Medulla oblongata (tissue), 1 donor: ENCODE measurements at regions not wholly inside any gene's neighbourhood (a gene's known extent, or its start where the extent isn't known, plus 50 kb on each side); places are given as distances from the start of the nearest gene placed in this dataset.
"Not testable (repeated sequence)": the region's sequence is repeated elsewhere in the genome, so short reads cannot be mapped to it uniquely, and the experiment has no call there.

Experiments used
- DNase-seq: peaks from one replicate; pipeline ENCODE4 v3.0.0-alpha.2; 2015; ENCODE audit errors: extremely low spot score

- DNase-seq: no peak
Measured at GRCh38 chr11:33463059-33463458, 205.9 kb downstream of the HIPK3 start.

DNA sequence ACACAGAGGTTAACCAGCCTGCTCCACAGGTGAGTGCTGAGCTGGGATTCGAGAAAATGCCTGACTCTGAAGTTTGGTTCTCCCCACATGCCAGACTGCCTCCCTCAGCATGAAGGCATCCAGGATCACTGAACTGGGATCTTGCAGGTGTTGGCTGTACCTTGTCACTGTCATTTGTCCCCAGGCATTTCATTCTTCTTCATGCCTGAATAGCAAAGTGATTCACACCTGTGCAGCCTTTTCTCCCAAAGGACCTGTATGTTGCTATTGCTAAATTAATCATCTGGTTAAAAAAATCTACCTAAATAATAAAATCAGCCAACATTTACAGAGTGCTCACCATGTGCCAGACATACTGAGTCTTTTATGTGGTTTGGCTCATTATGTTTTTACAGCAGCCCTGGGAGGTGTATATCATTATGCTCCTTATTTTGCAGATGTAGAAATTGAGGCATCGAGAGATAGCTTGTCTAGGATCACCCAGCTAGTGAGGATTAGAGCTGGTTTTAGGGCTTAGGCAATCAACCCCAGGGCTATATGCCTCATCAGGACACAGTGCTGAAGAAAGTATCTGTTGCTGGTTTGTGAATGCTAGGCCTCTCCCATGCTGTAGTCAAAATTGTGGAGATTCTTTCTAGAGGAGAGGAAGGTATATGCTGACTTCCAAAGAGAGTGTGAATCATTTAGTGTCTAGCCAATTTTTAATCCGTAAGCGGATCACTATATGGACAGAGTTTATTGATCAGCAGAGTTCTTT, 204.4 kb downstream of the HIPK3 start:
- DNase-seq: no peak

GRCh38 chr11:33457948-33458347, 200.8 kb downstream of the HIPK3 start:
- no peak for DNase-seq

DNA sequence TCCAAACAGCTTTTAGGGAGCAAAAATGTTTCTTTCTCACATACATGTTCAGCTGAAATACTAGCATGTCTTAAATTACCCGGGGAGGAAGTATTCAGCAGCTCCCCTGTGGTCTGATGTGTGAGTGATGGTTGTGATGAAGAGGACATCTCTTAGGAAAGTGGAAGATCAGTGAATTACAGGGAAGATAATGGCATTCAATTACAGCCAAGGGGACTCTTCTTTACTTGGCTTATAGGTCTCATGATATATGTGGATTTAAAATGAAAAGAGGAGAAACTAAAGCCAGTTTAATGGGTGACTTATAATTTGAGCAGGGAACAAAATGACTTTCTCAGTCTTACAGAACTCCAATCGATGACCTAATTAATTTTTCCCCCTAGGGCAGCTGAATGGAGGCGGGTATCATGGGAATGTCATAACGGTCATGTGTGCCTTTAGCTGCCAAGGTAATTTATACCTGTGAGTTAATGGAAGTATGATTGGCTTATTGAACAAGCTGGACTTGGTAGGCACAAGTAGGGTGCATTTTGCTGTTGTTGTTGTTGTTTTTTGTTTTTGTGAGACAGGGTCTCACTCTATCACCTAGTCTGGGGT, 198.8 kb downstream of the HIPK3 start:
- DNase-seq: no peak

DNA sequence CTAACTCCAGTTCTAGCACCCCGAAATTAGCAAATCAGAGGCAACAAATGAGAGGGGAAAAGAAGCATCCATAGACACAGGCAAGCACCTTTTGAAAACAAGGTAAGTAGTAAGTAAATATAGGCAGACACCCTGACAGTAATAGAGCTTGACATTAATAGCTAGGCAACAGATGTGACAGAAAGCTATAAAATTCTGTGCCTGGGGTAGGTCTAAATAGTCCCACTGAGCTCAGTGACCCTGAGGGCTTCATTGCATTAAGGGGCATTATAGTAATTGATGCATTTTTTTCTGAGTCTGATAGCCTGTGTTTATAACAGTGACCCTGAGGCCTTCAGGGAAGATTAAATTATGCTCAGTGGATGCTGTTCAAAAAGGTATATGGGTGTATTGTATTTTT, 197.1 kb downstream of the HIPK3 start:
- DNase-seq: no peak

- no peak for DNase-seq
Measured at GRCh38 chr11:33452836-33453624, 195.8 kb downstream of the HIPK3 start.

GRCh38 chr11:33451364-33451763, 194.2 kb downstream of the HIPK3 start:
- no peak for DNase-seq

- DNase-seq: no peak
Measured at GRCh38 chr11:33449798-33450197, 192.6 kb downstream of the HIPK3 start.

DNA sequence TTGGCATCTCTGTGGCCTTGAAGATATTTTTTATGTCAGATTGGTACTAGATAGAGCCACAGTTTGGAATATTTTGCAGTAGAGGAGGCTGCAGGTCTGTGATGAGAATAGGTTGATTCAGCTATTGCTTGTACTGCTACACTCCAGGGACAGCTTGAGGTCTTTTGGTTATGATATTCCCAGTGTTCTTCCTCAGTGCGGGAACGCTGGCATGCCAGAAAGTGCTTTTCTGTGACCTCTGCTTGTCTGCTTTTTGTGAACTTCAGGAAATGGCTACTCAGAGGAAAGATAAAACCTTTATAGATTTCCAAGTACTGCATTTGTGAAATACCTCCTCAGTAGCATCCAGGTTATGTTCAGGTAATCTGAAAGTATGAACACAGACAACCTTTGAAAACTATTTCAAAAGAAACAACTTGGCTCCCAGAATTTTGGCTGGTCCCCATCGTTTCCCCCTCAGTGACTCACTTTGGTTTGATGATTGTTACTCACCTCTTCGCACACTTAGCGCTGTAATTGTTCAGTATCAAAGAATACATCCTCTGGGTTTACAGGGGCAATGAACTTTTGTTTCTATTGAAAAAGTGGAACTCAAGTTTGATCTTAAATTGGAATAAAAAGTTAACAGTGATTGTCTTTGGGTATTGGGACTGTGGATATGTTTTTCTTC, 191.4 kb downstream of the HIPK3 start:
- DNase-seq: no peak

GRCh38 chr11:33445761-33446161, 188.6 kb downstream of the HIPK3 start:
- no peak for DNase-seq

DNA sequence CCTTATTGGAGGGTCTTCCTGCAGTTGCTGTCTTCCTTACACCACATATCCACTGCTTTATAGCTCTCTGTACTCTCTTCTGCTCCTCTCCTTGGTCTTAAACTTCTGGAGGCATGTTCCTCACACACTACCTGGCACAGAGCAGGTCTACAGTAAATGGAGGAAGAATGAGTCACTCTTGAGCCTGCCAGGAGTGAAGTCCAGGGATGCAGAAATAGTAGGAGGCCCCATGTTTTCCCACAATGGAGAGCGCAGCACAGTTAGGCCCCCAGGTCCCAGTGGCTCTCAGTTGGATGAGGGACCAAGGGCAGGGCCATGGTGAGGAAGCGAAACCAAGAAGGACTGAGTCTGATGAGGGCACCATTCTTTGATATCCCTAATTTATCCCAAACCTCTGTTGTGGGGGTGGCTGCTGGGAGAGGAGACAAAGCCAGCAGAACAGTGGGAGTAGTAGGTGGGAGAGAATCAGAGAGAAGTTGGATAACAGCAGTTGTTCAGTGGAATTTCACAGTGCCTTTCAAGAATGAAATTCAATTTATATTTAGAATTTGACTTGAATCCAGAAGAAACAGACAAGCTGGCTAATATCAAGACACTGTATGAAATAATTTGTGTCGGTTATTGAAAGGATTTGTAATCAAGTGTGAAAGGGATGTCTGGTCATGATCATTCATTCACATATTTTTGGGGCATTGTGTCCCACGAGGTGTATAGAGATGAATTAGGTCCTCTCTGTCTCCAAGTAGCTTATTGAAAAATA, 187.8 kb downstream of the HIPK3 start:
- DNase-seq: no peak

DNA sequence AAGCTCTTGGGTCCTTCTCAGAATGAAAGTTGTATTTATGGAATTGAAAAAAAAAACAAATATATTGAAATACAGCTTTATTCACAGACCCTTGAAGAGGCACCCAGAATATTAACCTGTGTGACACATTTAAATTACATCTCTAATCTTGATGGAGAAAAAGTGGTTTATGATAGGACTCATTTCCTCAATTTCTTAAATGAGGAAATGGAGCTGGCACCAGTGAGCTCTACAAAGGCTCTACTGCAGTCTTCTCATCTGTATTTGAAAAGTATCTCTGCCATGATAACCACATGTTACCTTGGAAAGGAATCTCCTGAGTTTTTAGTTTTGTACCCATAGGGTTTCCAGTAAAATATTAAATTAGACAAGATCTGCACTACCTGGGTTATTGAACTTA, 186.5 kb downstream of the HIPK3 start:
- DNase-seq: no peak

DNA sequence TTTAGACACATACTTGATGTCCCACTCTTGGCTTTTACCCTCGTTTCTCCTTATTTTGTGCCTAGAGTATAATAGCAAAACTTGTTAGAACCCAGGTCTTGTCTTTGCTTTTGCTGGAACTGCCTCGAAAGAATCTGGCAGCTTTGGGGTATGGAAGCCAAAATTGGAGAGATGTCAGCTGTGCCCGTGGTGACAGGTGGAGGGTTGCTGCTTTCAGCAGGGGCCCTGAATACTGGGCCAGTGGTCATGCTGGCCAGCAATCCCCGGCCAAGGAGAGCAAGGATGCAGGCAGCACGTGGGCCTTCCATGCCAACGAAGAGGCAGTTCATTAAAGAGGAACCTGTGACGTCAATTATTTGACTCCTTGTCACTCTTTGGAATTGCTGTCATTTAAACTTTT, 181.1 kb downstream of the HIPK3 start:
- peak; percentile 23 for DNase-seq

DNA sequence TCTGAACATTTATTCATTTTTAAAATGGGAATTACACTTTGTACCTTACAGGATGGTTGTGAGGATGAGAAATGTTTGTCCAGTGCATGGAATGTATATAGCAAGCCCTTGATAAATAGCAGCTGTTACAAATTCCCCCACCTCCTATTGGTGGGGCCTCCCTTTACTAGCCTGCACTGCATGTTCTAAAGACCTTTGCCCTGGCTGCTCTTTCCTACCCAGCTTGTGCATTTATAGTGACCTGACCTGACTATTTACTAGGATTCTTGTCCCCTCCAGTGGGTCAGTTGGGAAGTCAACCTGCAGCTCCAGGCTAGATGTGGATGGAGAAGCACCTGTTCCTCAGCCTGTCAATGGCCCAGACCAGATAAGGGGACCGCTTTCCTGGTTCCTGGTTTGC, 180.3 kb downstream of the HIPK3 start:
- no peak for DNase-seq

GRCh38 chr11:33435216-33435615, 178.0 kb downstream of the HIPK3 start:
- DNase-seq: no peak

DNA sequence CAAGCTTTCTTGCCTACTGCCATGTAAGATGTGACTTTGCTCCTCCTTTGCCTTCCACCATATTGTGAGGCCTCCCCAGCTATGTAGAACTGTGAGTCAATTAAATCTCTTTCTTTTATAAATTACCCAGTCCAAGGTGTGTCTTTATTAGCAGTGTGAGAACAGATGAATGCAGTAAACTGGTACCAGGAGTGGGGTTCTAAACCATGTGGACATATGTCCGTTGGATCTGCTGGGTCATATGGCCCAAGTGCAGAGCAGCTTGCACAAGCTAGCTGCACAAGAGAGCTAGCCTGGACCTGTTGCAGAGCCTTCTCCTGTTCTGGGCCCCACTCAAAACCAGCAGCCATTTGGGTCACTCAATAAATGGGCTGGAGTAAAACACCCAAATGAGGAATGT, 177.1 kb downstream of the HIPK3 start:
- no peak for DNase-seq

GRCh38 chr11:33428435-33428834, 171.3 kb downstream of the HIPK3 start:
- not testable (repeated sequence) for DNase-seq

GRCh38 chr11:33420959-33421566, 163.9 kb downstream of the HIPK3 start:
- no peak for DNase-seq

- no peak for DNase-seq
Measured at GRCh38 chr11:33419924-33420323, 162.7 kb downstream of the HIPK3 start.

DNA sequence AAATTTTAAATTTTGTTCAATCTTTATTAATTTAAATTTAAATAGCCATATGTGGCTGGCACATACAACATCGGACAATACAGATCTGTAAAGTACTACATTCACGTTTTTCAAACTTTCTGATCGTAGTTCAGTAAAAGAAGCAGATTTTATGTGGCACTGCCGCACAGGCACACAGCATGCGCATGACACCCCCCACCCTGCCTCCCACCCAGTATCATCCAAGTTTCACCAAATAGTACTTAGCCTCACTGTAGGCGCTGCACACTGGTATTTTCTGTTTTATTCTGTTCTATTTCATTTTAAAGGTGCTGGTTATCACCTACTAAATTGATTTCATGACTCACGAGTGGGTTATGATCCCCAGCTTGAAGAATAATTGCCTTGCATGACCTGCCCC, 159.9 kb downstream of the HIPK3 start:
- DNase-seq: no peak

DNA sequence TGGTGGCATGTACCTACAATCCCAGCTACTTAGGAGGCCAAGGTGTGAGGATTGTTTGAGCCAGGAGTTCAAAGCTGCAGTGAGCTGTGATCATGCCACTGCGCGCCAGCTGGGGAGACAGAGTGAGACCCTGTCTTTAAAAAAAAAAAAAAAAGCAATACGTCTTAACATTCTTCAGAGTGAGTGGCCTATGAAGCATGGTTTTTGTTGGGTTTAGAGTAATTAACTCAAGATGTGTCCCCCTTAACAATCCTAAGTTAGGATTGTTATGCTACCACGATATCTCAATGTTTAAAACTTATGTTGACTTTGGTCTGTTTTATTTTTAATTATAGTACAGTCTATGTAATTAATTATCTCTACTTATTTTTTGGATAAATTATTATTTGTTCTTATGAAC, 156.1 kb downstream of the HIPK3 start:
- no peak for DNase-seq
